Ishikawa (cell line): ENCODE measurements at regions not wholly inside any gene's neighbourhood (a gene's known extent, or its start where the extent isn't known, plus 50 kb on each side); places are given as distances from the start of the nearest gene placed in this dataset.

Experiments
- EGR1 ChIP-seq: IDR thresholded peaks from 2 replicates; pipeline ENCODE4 v1.6.1; 2012
- EP300 ChIP-seq: IDR thresholded peaks from 2 replicates; pipeline ENCODE4 v1.6.1; 2012; ENCODE audit warnings: borderline replicate concordance
- FOXM1 ChIP-seq: IDR thresholded peaks from 2 replicates; pipeline ENCODE4 v1.6.1; 2012; ENCODE audit warnings: low read depth, borderline replicate concordance
- NFIC ChIP-seq: IDR thresholded peaks from 2 replicates; pipeline ENCODE4 v1.6.1; 2012
- RAD21 ChIP-seq: IDR thresholded peaks from 2 replicates; pipeline ENCODE4 v1.6.1; 2012; ENCODE audit warnings: low read depth
- REST ChIP-seq: IDR thresholded peaks from 2 replicates; pipeline ENCODE4 v1.6.1; 2012; ENCODE audit warnings: low read depth, mild to moderate bottlenecking
- TAF1 ChIP-seq: IDR thresholded peaks from 2 replicates; pipeline ENCODE4 v1.6.1; 2012; ENCODE audit warnings: low read depth, mild to moderate bottlenecking
- TCF12 ChIP-seq: IDR thresholded peaks from 2 replicates; pipeline ENCODE4 v1.6.1; 2012; ENCODE audit warnings: low read depth
- TEAD4 ChIP-seq: IDR thresholded peaks from 2 replicates; pipeline ENCODE4 v1.6.1; 2012
- USF1 ChIP-seq: IDR thresholded peaks from 2 replicates; pipeline ENCODE4 v1.6.1; 2012
- YY1 ChIP-seq: IDR thresholded peaks from 2 replicates; pipeline ENCODE4 v1.6.1; 2012; ENCODE audit warnings: low read depth

DNA sequence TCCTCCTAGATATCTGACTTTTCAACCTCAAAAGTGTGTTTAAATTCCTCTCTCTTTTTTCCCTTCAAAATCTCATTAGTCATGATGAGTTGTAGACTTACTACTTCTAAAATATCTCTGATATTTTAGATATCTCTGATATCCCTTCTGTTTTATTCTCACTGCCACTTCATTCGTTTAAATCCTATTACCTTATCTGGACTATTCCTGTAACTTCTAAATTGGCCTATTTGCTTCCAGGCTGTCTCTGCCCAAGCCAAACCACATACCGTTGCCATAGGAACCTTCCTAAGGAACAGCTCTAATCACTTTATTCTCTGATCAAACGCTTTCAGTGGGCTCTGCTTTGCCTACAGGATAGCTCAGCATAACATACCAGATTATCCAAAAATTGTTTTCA is 333.1 kb upstream of the CHRM3 start:
- TF ChIP-seq RAD21 (no peak), REST (no peak), TEAD4 (no peak), EP300 (no peak), EGR1 (no peak), TCF12 (no peak), YY1 (no peak), TAF1 (no peak), FOXM1 (no peak), NFIC (no peak), USF1 (no peak)
